AG08395 (cell line): ENCODE measurements at regions not wholly inside any gene's neighbourhood (a gene's known extent, or its start where the extent isn't known, plus 50 kb on each side); places are given as distances from the start of the nearest gene placed in this dataset.

Experiments used
- DNase-seq: peaks from one replicate; pipeline ENCODE4 v3.0.0; 2012; ENCODE audit warnings: mixed read lengths, low spot score

DNA sequence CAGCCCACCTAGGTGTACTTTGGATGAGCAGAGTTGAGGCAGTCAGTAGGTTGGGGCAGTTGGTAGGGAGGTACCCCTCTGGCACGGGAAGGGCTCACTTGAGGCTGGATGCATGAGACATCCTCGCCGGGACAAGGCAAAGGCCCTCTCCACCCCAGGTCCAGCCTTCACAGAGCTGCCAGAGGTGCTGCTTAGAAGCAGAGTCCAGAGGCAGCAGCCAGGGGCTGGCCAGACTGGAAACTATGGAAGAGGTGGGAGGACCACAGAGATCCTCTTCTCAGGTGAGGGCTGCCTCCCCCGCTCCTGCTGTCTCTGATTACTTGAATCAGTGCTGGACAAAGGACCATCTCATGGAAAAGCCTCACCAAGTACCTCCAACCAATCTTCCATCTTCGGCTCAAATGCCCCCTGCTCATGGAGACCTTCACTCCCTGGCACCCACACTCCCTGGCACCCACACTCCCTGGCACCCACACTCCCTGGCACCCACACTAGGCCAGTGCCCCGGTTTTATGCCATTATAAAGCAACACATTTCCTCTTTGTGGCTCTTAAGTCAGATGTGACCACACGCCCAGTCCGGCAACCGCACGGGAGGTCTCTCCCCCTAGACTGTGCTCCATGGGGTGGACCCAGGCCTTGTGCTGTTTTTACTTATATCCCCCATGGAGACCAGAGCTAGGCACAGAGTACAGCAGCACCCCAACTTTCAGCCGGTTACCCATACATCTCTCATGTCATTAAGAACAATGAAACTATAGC is 100.1 kb downstream of the YTHDF1 start:
- DNase-seq, result no peak

DNA sequence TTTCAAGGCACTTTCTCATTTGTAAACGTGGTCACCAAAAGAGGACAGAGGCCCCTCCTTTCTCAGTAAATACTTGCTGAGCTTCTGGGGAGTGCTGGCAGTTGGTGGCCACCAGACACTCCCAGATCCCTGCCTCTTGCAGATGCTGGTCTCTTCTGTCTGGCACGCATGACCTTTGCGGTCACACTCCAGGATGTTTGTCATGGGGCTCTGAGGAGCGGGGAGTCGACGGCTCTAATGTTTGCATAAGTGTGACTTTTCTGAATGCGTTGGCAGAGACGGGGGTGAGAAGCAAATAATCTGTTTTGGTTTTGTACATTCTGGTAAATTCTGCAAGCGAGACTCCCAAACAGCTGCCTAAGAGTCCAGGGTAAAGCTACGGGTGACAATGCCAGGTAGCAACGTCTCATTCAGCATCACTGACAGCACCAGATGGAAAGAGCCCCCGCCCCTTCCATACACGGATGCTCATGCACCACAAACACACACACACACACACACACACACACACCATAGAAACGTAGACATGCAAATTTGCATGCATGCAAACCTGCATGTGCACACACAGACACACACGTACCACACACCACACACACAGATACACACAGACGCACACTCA is 101.1 kb downstream of the YTHDF1 start:
- no peak for DNase-seq

DNA sequence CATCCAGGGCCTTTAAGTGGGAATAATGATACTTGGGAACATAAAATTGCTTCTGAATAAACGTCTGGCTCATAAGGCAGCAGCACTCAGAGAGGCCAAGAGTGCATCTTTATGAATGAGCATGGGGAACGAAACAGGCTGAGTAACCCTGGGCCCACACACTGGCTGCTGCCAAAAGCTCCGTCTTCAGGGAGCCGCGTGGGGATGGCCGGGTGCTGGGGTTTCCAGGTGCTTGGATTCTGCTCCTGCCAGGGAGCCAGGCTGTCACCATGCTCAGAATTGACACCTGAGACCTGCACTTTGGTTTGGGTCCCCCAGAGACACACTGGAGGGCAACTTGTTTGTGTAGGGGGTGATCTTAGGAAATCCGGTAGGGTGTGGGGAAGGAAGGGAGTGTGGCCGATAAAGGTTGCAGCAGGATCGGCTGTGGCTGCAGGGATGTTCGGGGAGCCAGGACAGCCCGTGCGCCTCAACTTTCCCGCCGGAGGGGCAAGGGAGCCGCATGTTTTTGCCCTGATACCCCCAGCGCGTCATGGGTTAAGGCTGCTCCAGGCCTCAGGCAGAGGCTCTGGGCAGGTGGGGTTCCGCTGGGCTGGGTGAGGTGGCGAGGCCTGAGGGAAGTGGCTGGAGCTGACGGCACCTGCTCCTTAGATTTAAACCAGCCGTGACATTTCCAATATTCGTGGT is 101.8 kb downstream of the YTHDF1 start:
- no peak for DNase-seq

DNA sequence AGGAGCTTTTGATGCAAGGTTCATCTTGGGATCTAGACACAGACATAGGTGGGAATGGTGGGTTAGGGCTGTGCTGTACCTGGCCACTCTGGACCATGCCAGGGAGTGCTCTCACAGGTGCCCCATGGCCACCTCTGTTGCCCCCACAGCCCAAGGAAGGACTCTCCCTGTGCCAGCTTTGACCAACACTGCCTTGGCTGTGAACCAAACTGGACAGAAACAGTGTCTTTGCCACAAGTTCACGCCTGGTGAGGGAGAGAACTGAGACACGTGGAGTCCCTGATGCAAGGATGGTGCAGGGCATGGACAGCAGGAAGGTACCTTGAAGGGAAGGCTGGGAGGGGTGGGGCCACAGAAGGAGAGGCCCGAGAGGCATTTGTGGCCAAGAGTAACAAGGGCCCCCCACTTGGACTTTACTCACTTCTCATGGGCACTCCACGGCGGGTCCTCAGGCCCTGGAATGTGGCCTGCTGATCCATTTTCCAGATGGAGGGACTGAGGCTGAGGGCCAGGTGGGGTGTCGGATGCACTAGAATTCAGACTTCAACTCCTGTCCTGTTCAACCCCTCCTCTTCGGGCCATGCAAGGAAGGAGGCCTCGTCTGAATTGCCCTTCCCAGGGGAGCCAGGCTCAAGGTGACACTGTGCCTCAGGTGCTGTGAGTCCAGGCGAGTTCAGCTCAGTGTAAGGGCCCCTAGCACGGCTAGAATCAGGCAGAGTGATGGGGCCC is 103.3 kb downstream of the YTHDF1 start:
- no peak for DNase-seq

DNA sequence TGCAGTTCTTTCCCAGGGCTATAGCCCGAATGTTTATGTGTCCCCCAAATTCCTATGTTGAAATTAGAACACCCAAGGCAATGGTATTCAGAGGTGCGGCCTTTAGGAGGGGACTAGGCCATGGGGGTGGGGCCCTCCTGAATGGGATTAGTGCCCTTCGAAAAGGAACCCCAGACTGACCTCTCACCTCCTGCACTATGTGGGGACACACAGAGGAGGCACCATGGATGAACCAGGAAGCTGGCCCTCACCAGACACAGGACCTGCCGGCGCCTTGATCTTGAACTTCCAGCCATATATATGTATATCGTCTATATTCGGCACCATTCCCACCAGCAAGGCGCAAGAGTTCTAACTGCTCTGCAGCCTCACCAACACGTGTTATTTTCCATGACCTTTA is 101.5 kb upstream of the BHLHE23 start:
- DNase-seq, result no peak

DNA sequence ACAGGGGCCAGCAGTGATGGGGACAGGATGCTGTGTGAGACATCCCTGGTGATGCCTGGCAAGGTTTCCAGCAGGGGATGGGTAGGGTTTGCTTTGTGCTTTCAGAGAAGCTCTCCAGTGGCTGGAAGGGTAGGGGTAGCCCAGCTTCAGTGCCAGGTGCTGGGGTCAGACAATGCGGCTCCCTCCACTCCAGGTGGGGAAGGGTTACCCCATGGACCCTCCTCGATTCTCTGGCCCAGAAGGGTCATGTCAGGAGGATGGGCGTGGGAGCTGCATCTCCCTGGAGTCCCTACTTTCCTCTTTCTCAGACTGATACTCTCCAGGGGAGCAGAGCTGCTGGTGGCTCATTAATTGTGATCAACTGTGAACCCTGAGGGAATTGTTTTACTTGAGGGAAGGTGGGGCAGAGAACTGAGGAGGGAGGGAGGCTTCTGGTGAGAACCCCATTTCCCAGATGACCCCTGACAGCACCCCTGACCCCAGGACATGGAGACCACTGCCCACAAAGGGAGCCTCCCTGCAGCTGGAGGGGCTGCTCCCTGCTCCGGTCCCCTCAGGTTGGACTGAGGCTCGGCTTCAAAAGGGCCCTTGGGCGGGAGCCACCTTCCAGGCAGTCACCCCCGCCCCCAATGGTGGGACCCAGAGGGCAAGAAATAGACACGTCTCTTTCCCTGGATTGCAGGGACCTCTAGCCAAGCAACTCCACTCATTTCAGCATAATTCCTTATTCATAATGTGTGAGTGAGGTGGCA is 100.9 kb upstream of the BHLHE23 start:
- DNase-seq, result no peak

DNA sequence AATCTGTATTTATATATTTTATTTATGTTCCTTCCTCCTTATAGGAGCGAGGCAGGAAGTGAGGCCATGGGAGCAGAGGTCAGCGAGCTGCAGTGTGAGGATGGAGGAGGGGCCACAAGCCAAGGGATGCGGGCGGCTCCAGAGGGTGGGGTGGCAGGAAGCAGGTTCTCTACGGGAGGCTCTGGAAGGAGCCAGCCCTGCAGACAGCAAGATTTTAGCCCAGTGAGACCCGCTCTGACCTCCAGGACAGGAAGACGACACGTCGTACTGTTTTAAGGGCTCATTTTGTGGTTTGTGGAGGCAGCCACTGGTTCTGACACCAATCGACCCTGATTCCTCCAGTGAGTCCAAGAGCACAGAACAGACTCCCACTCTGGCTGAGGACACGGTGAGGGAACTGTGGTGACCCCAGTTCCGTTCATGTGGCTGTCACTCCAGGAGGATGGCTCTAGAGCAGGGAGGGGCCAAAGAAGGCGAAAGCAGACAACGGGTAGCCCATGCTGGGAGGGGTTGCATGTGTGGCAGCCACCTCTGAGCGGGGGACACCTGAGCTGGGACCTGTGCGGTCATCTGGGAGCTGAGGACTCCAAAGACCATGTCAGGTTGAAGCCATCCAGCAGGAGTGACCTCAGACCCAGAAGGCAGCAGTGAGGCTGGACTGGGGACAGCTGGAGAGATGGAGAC is 100.1 kb upstream of the BHLHE23 start:
- DNase-seq, result no peak

DNA sequence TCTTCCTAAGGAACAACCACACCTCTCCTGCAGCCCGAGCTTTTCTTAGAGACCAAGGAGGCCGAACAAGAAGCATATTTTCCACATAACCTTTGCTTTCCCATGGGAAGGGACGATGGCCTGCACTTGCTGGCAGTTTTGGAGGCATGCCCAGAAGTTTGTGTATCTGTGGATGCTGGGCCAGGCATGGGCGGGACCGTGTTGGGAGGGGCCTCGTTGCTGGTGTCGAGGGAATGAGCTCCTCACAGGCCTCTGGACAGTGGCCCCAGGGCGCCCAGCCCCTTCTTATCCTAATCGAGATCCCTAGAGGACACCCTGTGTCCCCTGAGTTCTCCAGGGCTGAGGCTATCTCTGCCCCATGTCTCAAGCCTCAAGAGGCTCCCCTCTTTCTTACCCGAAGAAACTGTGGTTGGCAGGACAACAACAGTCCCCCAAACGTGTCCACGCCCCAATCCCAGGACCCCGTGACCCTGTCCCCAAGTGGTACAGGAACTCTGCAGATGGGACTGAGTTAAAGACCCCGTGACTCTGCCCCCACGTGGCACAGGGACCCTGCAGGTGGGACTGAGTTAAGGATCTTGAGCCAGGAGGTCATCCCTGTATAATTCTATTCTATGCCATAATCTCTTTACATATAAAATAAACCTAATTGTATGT is 99.5 kb upstream of the BHLHE23 start:
- DNase-seq, result peak; percentile 18

DNA sequence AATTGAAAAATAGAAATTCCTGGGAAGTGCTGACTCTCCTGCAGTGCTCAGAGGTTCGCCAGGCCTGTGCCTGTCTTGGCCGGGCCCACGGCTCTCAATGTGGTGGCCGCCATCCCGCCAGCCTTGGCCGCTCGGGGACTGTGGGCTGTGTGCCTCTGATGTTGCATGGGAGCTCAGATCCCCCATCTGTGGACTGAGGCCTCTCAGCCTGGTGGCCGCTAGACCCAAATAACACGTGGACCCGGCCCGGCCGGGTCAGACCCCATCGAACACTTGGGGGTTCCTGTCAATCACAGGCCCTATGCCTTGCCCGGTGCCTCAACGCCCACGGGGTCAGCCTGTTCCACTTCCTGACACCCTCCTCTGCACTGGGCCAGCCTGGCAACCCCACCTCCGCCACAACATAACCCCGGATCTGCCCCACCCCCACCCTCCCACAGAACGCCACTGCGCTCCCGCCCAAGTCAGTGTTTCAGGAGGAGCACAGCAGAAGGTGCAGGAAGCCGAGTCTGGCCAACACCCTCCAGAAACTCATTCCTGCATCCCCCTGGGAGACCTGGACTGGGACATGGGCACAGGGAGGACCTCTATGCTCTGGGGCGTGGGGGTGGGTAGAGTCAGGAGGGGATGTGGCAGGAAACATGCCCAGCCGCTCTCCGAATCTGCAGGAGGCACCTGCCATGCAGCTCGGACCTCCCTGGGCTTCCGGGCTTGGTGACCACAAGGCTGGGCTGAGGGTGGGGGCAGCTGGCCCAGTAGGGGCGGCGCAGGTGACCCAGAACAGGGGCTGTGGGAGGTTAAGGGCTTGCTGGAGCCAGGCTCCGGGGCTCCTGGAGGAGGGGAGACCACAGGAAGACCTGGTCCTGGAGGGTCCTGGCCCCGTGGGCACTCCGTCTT is 98.7 kb upstream of the BHLHE23 start:
- DNase-seq, result no peak

DNA sequence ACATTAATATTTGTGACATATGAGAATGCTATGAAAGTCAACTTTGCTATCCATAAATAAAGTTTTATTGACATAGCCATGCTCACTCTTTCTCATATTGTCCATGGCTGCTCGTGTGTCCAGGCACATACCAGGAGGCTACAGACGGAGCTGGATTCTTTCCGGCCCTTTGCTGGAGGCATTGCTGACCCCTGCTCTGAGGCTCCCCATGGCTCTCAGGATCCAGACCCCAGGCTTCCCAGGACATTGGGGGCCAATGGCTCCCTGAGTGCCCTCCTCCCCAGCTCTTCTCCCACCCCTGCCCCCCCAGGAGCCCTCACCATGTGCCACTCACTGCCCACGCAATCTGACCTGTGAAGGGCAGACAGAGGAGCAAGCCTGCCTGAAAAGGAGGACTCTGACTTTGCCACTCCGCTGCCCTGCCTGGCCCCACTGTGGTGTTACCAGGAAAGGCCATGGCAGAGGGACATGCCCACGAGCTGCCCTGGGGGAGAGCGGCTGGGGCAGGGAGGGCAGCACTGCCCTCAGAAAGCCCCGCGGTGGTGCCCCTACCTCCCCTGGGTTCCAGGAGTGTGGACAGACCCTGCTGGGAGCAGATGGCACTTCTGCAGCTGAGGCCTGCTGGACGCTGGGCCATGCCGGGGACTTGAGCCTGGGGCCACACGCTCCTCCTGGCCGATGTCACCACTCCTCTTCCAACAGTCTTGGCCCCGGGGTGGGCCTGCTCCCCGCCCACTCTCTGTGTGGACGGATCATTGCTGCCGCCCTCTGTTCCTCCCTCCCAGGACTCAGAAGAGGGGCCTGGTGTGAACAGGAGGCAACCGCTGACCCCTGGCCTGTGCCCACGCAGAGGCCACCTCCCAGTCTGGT is 97.8 kb upstream of the BHLHE23 start:
- DNase-seq, result no peak

DNA sequence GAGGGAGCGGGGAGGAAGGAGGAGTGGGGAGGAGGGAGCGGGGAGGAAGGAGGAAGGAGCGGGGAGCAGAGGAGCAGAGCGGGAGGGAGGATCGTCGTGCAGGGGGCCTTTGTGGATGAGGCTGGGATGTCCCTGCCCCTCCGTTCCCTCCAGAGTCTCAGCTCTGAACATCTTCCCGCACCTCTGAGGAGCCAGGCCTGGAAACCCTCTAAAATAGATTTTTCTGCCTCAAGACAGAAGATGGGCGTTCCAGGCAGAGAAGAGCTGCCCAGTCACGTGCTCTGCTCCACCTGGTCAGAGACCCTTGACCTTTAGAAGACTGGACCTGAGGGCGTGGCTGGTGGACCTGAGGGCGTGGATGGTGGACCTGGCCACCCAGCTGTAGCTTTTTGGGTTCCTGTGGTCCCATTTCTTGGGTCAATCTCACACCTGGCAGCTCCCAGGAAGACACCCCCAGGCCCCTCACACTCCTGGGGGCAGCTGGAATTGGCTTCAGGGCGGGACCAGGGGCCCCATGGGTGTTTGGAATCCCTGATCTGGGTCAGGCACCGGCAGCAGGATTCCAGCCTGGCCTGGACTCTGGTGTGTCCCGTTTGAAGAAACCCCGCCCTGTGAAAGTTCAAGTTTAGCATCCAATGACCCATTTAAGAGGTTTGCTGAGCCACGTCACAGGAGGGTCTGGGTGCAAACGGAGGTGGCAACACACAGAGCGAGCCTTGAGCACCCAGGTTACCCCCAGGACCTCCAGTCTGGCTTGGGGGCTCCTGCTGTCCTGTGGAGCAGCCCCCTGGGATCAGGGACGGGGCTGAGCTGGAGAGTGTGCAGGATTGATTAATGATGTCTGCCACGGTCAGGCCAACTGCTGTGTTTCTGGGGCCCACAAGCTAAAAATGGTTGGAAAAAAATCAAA is 96.9 kb upstream of the BHLHE23 start:
- no peak for DNase-seq

DNA sequence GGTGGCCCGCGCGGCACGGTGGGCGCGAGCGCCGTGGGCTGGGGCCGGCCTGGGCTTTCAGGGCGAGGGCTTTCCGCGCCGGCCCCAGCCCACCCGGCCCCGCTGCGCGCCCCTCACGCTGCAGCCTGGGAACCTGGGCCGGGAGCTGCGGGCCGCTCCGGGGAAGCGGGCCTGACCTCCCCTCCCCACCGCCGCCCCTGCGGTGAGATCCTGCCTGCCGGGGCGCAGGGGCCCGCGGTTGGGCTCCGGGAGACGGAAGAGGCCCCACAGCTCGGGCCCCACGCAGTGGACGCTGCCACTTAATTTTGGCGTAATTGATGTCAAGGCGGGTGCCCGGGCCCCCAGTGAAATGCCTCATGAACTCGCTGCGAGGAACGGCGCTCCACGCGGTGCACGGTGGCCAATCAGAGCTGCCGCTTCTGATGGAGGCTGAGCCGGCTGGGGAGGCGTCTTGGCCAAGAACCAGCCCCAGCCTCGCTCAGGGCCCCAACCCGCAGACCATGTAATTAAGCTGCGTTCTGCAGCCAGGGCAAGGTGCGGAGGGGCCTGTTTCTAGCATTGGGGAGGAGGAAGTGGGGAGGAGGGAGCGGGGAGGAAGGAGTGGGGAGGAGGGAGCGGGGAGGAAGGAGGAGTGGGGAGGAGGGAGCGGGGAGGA is 96.1 kb upstream of the BHLHE23 start:
- DNase-seq, result peak; percentile 61

DNA sequence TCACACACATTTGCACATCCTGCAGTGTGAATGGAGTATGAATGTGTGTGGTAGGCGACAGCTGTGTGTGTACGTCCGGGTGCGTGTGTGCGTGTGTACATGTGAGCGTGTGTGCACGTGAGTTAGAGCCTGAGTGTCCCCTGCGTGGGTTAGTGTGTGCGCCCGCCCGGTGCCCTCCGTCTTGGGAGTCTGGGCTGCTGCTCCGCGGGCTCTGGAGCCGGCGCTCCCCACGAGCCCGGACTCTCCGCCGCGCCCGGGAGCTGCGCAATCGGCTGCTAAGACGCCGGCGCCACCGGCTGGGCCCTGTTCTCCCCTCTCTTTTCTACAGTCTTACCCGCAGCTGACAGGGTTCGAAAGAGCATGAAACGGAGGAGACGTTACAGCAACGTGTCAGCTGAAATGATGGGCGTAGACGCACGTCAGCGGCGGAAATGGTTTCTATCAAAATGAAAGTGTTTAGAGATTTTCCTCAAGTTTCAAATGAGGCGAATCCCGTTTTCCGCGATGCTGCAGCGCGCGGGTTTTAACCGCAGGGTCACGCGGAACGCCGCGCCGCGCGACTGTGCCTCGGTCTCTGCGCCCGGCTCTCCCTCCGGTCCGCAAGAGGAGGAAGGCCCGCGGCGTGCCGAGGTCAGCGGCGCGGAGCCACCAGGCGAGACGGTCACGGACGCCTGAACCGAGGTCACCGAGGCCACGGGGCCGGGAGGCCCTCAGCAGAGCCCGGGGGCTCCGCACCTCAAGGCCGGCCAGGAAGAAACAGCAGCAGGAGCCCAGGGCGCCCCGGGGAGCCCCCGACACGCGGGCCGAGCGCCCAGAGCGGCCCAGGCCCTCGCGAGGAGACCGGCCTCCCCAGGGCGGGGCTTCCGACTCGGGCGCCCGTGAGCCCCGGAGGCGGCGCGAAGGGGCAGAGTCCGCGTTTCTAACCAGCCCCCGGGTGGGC is 95.3 kb upstream of the BHLHE23 start:
- peak; percentile 55 for DNase-seq

DNA sequence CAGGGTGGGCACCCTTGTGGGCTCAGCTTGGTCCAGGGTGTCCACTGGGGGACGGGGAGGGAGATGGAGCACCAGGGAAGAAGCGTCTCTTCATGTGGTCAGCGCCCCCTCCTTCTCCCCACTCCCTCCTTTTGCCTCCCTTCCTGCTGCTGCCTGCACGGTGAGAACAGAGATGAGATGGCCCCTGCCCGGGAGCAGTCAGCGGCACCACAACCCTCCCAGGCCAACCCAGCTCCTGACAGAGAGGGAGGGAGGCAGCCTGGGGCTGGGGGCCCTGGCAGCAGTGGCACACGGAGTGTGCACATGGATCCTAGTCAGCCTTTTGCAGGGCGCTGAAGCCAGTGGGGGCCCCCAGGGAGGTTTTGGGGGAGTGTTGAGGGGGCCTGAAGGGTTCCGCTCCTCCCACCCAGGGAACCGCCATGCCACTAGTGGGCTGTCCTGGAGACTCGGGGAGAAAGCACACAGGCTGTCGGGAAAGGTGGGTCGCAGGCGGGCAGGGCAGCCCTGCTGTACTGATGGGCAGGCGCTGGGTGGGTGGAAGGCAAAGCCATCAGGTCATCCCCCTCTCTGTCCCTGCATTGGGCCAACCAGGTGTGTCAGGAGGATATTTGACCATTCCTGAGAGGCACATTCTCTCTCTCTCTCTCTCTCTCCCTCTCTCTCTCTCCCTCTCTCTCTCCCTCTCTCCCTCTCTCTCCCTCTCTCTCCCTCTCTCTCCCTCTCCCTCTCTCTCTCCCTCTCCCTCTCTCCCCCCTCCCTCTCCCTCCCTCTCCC is 94.3 kb upstream of the BHLHE23 start:
- DNase-seq, result no peak
